ENCODE measurements at regions not wholly inside any gene's neighbourhood (a gene's known extent, or its start where the extent isn't known, plus 50 kb on each side); places are given as distances from the start of the nearest gene placed in this dataset.
A peak's percentile ranks its signal among the peaks of the same experiment; 100 is the strongest.
"Not testable (repeated sequence)": the region's sequence is repeated elsewhere in the genome, so short reads cannot be mapped to it uniquely, and the experiment has no call there.

DNA sequence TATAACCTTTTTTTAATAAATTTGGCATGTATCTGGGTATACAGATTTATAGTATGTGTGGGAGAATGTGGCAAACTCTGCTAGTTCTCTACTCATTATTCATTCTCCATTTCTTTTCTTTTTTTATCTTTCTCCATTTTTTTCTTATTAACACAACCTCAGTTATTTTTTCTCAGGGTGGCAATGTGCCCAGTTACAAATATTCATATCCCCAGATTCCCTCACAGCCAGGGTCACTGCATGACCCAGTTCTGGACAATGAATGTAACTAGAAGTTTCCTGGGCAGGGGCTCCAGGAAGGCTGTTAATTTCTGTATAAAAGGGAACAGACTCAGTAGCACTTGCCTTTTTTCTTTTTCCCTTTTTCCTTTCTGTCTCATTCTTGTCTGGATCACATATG, 95.6 kb downstream of the VCPKMT start:
- DNase-seq = no peak

GRCh38 chr14:50021261-50022031, 94.9 kb downstream of the VCPKMT start:
- no peak for DNase-seq

DNA sequence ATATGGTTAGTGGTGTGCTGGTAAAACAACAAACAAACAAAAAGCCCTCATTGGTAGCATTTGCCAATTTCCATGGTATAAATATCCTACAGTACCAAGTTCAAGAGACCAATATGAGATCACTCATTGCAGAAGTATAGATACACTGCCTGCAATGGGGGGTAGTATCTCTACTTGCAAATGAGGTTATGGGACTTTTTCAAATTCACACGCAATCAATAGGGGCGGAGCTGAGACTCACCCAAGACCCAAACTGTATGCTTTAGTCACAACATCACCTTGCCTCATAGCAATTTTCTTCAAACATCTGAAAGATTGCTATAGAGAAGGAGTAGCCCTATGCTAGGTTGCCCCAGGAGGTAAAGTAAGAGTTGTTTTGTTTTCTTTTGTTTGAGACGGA, 93.7 kb downstream of the VCPKMT start:
- no peak for DNase-seq

DNA sequence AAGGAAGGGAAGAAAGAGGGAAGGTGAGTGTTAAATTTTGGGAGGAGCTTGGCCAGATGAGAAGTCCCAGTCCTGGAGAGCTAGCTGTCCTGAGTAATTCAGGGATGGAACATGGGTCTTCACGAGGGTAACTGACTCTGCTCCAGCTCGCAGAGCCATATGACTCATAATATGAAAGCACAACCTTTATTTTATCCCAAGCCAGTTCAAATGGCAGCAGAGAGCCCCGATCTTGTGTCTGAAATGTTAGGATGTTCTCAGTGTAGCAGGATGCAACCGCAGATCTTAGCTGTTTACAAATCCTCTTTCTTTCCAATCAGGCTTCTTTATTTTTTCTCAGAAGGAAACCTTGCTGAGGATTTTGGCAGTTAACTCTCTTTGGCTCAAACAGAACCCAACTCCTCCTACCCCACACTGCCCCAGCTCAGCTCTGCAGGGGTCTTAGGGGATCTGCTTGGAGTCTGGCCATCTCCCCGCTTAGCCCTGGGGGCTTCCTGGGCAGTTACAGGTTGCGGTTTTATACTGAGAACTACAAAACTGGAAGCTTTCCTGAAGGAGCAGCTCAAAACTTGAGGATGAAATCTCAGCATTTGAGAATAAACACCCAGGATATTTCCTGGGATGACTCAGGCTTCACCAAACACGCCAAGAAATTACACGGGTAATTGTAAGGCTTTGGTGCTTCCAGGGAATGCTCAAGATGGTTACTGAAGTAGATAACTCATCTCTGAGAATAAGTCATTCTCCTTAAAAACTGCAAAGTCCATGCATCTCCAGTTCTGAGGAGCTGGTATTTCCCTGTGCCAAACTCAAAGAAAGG, 92.5 kb downstream of the VCPKMT start:
- no peak for DNase-seq

DNA sequence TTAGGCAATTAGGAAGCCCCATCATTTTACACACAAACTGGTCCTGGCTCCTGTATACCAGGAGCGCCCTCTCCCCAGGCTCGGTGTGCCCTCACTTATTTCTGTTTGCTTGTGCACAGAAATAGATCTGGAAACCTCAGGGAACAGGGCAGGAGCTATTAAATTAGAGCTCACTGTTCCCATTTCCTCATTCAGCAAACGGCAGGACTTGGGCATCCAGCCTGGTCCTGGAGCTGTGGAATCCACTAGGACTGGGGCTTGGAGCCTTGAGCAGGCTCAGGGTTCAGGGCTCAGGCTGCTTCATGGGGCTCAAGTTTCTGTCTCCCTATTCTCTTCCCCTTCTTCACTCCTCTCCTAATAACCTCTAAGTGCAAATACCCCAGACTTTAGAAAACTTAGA, 91.3 kb downstream of the VCPKMT start:
- no peak for DNase-seq

DNA sequence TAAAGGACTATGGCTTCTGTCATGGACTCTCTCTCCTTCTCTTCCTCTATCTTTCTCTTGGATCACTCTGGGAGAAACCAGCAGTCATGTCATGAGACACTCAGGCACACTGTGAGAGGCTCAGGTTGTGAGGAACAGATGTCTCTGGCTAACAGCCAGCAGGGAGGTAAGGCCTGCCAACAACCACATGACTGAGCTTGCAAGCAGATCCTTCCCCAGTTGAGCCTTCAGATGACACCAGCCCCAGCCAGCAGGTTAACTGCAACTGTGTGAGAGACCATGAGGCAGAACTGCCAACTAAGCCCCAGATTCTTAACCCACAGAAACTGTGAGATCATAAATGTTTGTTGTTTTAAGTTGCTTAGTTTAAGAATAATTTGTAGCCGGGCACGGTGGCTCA, 90.6 kb downstream of the VCPKMT start:
- DNase-seq = no peak

GRCh38 chr14:50026396-50026795, 90.0 kb downstream of the VCPKMT start:
- no peak for DNase-seq

GRCh38 chr14:50027816-50028215, 88.6 kb downstream of the VCPKMT start:
- no peak for DNase-seq

DNA sequence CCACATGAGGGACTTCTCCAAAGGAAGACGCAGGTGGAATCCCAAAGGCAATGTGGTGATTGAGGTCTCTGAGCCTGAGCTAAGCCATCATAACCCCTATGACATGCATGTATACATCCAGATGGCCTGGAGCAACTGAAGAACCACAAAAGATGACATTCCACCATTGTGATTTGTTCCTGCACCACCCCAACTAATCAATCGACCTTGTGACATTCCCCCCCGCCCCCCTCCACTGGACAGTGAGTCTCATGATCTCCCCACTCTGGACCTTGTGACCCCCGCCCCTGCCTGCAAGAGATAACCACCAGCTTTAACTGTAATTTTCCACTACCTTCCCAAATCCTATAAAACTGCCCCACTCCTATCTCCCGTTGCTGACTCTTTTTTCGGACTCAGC, 87.9 kb downstream of the VCPKMT start:
- no peak for DNase-seq

DNA sequence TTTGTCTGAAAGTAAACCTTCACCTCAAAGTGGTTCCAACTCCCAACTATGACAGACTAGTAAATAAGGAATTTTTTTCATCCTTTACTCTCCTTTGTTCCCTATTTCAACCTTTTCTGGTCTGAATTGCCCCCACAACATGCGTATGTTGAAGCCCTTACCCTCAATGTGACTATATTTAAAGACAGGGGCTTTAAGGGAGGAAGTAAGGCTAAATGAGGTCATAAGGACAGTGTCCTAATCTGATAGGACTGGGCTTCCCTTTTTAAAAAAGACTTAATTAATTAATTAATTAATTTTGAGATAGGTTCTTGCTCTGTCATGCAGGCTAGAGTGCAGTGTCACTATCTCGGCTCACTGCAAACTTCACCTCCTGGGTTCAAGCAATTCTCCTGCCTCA, 86.3 kb downstream of the VCPKMT start:
- no peak for DNase-seq

- not testable (repeated sequence) for DNase-seq
Measured at GRCh38 chr14:50030911-50031310, 85.5 kb downstream of the VCPKMT start.

- no peak for DNase-seq
Measured at GRCh38 chr14:50031602-50032313, 84.6 kb downstream of the VCPKMT start.

GRCh38 chr14:50032462-50033167, 83.8 kb downstream of the VCPKMT start:
- DNase-seq = not testable (repeated sequence)

DNA sequence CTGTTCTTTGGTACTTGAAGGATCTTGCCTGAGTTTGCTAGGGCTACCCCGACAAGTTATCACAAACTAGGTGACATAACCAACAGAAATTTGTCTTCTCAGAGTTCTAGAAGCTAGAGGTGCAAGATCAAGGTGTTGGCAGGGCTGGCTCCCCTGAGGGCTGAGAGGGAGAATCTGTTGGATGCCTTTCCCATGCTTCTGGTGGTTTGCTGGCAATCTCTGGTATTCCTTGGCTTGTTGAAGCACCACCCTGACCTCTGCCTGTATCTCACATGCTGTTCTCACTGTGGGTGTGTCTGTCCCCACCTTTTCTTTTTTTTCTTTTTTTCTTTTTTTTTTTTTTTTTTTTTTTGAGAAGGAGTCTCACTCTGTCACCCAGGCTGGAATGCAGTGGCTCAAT, 81.2 kb downstream of the VCPKMT start:
- no peak for DNase-seq

DNA sequence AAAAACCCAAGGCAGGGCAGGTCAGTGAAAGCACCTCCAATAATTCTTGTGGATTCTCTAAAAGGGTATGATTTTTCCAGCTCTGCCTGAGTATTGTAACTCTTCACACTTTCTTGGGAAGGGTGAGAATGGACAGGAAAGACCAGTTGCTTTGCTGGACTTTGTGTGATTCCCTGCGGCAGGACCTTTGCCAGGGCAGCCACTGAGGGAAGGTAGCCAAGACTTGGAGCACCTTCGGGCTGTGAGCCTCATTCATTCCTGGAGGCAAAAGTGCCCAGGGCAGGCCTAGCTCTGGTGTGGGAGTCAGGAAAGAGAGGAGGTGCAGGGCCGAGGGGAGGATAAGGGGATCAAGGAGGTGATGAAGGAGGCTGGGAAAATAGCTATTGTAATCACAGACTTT, 80.2 kb downstream of the VCPKMT start:
- no peak for DNase-seq

GRCh38 chr14:50036637-50037036, 79.7 kb downstream of the VCPKMT start:
- DNase-seq = no peak

- DNase-seq = no peak
Measured at GRCh38 chr14:50037240-50037639, 79.1 kb downstream of the VCPKMT start.

GRCh38 chr14:50037852-50038251, 78.5 kb downstream of the VCPKMT start:
- peak; percentile 6 for DNase-seq

DNA sequence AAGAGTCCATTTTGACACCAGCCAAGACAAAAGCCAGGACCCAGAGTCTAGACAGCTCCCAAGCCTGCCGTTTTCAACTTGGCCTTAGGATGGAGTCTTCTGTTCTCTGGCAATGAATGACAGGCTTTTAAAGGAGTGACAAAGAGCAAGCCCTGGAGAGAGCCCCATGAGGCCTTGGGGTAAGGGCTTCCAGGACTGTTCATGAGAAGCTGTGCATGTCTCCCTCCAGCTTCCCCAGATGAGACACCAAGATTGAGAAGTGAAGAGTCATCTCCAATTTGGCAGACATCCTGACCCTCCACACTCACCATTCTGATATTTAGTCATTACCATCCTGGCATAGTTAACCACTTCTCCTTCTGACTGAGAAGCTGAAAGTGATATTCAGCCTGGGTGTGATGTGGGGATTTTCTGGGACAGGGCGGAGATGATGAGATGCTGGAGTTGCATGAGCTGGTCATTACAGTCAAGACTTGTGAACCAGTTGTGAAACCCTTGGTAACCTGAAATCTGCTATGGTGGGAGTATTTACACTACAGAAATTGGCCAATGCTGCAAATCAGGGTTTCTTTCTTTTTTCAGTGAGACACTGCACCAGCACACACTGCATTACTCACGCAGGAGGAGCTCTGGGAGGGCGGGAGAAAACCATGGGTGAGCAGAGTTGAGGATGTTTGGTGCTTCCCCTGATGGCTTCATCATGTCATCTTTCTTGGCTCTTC, 77.8 kb downstream of the VCPKMT start:
- peak; percentile 61 for DNase-seq

- DNase-seq = no peak
Measured at GRCh38 chr14:50039120-50039517, 77.3 kb downstream of the VCPKMT start.

DNA sequence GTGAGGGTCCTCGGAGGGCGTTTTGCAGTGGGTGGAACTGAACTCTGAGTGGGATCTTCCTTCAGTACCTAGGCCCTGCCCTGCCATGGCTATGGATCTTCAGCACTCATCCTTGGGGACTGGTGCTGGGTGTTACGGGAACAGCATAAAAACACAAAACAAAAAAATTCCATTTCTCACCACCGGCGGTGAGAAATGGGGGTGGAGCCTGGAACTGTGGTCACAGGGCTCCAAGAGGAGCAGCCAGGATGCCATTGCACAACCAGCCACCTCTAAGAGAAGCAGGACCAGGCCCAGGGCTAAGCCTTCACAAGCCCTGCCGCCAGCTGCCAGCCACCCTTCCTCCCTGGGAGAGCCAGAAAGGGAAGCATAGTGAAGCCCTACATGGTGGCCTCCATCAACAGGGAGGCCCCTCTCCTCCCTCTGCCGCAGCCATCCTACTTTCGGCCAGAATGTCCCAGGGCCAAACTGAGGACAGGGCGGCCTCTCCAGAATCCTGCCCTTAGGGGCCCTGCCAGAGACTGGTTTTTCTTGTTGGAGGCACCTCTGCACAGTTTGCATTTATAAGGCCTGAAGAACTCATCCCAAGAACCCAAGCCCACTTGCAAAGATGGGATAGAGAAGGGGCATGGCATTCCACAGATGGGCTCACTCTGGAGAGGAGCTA, 76.5 kb downstream of the VCPKMT start:
- DNase-seq = no peak

DNA sequence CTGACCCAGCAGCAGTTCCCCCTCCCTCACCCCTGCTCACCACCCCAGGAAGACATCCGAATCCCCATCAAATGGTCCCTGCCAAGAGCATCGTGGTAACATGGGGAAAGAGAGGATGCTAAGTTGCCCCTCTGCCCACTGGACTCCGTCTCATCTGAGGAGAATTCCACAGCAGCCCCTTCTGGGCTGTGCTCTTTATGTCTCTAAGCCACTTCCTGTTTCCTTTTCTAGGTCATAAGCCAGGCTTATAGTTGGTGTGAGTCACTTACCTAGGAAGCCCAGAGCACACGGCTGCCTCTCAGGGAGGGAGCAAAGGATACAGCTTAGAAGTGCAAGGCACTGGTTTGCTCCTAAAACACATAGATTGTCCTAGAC, 76.0 kb downstream of the VCPKMT start:
- DNase-seq = peak; percentile 36

Measured in stimulated activated CD4-positive, alpha-beta T cell treated with anti-CD3 and anti-CD28 coated beads, Interleukin-4, amount 100 ng/mL, for 1 hour (primary cell).